IMR-90 (cell line): ENCODE measurements at regions not wholly inside any gene's neighbourhood (a gene's known extent, or its start where the extent isn't known, plus 50 kb on each side); places are given as distances from the start of the nearest gene placed in this dataset.

Source experiments
- ATAC-seq: fragments of 200-7000 bp; cut with Tn5 transposase; 2 replicates; pipeline ENCODE4 v1.9.1; 2020; ENCODE audit warnings: low read depth, mild to moderate bottlenecking, moderate library complexity
- BruUV-seq: library from RNA; stranded (reverse); fragments of 400-500 nt; replicated peaks from 2 replicates; lab custom pipeline; 2021; lab: Mats Ljungman, UMichigan
- CTCF ChIA-PET: fragments of 300-600 bp; formaldehyde crosslinking; extraction: SDS; loops from one replicate; lab custom pipeline; 2021; ENCODE audit warnings: antibody characterized with exemption; lab: Yijun Ruan, JAX
- POLR2A ChIA-PET: fragments of 300-600 bp; sonication (Branson Sonifier 250); formaldehyde crosslinking; loops from one replicate; lab custom pipeline; 2022; ENCODE audit warnings: antibody characterized with exemption; ENCODE audit not compliant: unreplicated experiment; lab: Charles Lee
- DNase-seq: peaks from one replicate; pipeline ENCODE4 v3.0.0; 2013
- H2AFZ ChIP-seq: replicated peaks from 2 replicates; pipeline ENCODE3; 2013; ENCODE audit warnings: low read length, mild to moderate bottlenecking; ENCODE audit not compliant: poor library complexity
- H2AK5ac ChIP-seq: 2 replicates; pipeline ENCODE4 v1.6.1; 2013; ENCODE audit warnings: low read depth, low read length, inconsistent platforms
- H2AK9ac ChIP-seq: replicated peaks from 2 replicates; pipeline ENCODE3; 2013; ENCODE audit warnings: mild to moderate bottlenecking, low read depth, low read length, moderate library complexity; ENCODE audit not compliant: poor library complexity
- H2BK120ac ChIP-seq: 2 replicates; pipeline ENCODE4 v1.6.1; 2013; ENCODE audit warnings: low read depth, low read length, inconsistent platforms
- H2BK15ac ChIP-seq: 3 replicates; pipeline ENCODE4 v1.6.1; 2013; ENCODE audit warnings: low read depth, low read length, inconsistent platforms
- H2BK20ac ChIP-seq: 2 replicates; pipeline ENCODE4 v1.6.1; 2013; ENCODE audit warnings: low read depth, mild to moderate bottlenecking, inconsistent platforms, low read length, moderate library complexity
- H2BK5ac ChIP-seq: 2 replicates; pipeline ENCODE4 v1.6.1; 2013; ENCODE audit warnings: mild to moderate bottlenecking, low read depth, low read length, inconsistent platforms; ENCODE audit not compliant: poor library complexity, severe bottlenecking
- H3K14ac ChIP-seq: replicated peaks from 2 replicates; pipeline ENCODE4 v1.6.1; 2013; ENCODE audit warnings: low read depth, low read length, inconsistent platforms
- H3K18ac ChIP-seq: 2 replicates; pipeline ENCODE4 v1.6.1; 2013; ENCODE audit warnings: low read depth, low read length, control low read depth
- H3K23ac ChIP-seq: 2 replicates; pipeline ENCODE4 v1.6.1; 2013; ENCODE audit warnings: low read depth, low read length, inconsistent platforms
- H3K27ac ChIP-seq: 2 replicates; pipeline ENCODE4 v1.5.1; 2013; ENCODE audit warnings: mild to moderate bottlenecking, control low read depth, low read length; ENCODE audit not compliant: insufficient read depth
- H3K27me3 ChIP-seq: 2 replicates; pipeline ENCODE4 v1.6.1; 2013; ENCODE audit warnings: low read length; ENCODE audit not compliant: control insufficient read depth, insufficient read depth
- H3K36me3 ChIP-seq: 2 replicates; pipeline ENCODE4 v1.6.1; 2013; ENCODE audit warnings: low read length, mixed read lengths; ENCODE audit not compliant: control insufficient read depth, insufficient read depth
- H3K4ac ChIP-seq: 2 replicates; pipeline ENCODE4 v1.6.1; 2013; ENCODE audit warnings: low read depth, low read length, inconsistent platforms
- H3K4me1 ChIP-seq: 2 replicates; pipeline ENCODE4 v1.6.1; 2013; ENCODE audit warnings: low read length, mixed read lengths; ENCODE audit not compliant: control insufficient read depth, insufficient read depth
- H3K4me2 ChIP-seq: 2 replicates; pipeline ENCODE4 v1.6.1; 2013; ENCODE audit warnings: low read depth, mild to moderate bottlenecking, control low read depth, low read length, moderate library complexity
- H3K4me3 ChIP-seq: 2 replicates; pipeline ENCODE4 v1.5.1; 2013; ENCODE audit warnings: low read depth, mild to moderate bottlenecking, control low read depth, low read length, moderate library complexity; ENCODE audit not compliant: insufficient read depth
- H3K56ac ChIP-seq: 2 replicates; pipeline ENCODE4 v1.6.1; 2013; ENCODE audit warnings: low read length, inconsistent platforms; ENCODE audit not compliant: insufficient read depth; ENCODE audit errors: extremely low read depth
- H3K79me1 ChIP-seq, 2 experiments: 2 replicates each; pipeline ENCODE4 v1.6.1; 2013; ENCODE audit warnings: low read length in 2 of 2, inconsistent platforms in 1 of 2, low read depth in 1 of 2
- H3K9ac ChIP-seq: 2 replicates; pipeline ENCODE4 v1.6.1; 2013; ENCODE audit warnings: low read depth, low read length, control low read depth
- H3K9me1 ChIP-seq: 2 replicates; pipeline ENCODE4 v1.6.1; 2013; ENCODE audit warnings: low read length, inconsistent platforms; ENCODE audit not compliant: insufficient read depth
- H3K9me3 ChIP-seq: 2 replicates; pipeline ENCODE4 v1.6.1; 2013; ENCODE audit warnings: low read length; ENCODE audit not compliant: control insufficient read depth, insufficient read depth
- H4K20me1 ChIP-seq: 2 replicates; pipeline ENCODE4 v1.6.1; 2013; ENCODE audit warnings: low read length, inconsistent platforms; ENCODE audit not compliant: insufficient read depth
- H4K5ac ChIP-seq: 2 replicates; pipeline ENCODE4 v1.6.1; 2013; ENCODE audit warnings: mild to moderate bottlenecking, low read depth, low read length, control low read depth
- H4K8ac ChIP-seq, 2 experiments: 2 replicates each; pipeline ENCODE4 v1.6.1; 2013; ENCODE audit warnings: low read depth in 2 of 2, low read length in 2 of 2, control low read depth in 1 of 2, inconsistent platforms in 1 of 2
- H4K91ac ChIP-seq: 2 replicates; pipeline ENCODE4 v1.6.1; 2013; ENCODE audit warnings: low read depth, low read length, inconsistent platforms; ENCODE audit not compliant: insufficient read depth
- BHLHE40 ChIP-seq: fragments of 150-350 bp; IDR thresholded peaks from 2 replicates; pipeline ENCODE4 v1.6.1; 2016; ENCODE audit warnings: mild to moderate bottlenecking, low read depth, low read length
- CEBPB ChIP-seq: IDR thresholded peaks from 2 replicates; pipeline ENCODE4 v1.6.1; 2012; ENCODE audit warnings: low read depth, low read length, improper control_type of control experiment
- CHD1 ChIP-seq: IDR thresholded peaks from 2 replicates; pipeline ENCODE4 v1.6.1; 2012; ENCODE audit warnings: low read depth, low read length, improper control_type of control experiment
- FOS ChIP-seq: fragments of 150-350 bp; IDR thresholded peaks from 2 replicates; pipeline ENCODE4 v1.6.1; 2016; ENCODE audit warnings: low read depth, low read length
- MAFK ChIP-seq: IDR thresholded peaks from 2 replicates; pipeline ENCODE4 v1.6.1; 2012; ENCODE audit warnings: low read depth, low read length, improper control_type of control experiment
- MAZ ChIP-seq: IDR thresholded peaks from 2 replicates; pipeline ENCODE4 v1.6.1; 2012; ENCODE audit warnings: low read depth, mild to moderate bottlenecking, low read length, improper control_type of control experiment, moderate library complexity, borderline replicate concordance
- MXI1 ChIP-seq: IDR thresholded peaks from 2 replicates; pipeline ENCODE4 v1.6.1; 2012; ENCODE audit warnings: low read depth, mild to moderate bottlenecking, low read length, moderate library complexity, borderline replicate concordance
- NFE2L2 ChIP-seq: fragments of 150-350 bp; IDR thresholded peaks from 2 replicates; pipeline ENCODE4 v1.6.1; 2016; ENCODE audit warnings: low read depth, mild to moderate bottlenecking, low read length
- POLR2A ChIP-seq: IDR thresholded peaks from 2 replicates; pipeline ENCODE4 v1.6.1; 2012; ENCODE audit warnings: mild to moderate bottlenecking, low read depth, low read length
- RCOR1 ChIP-seq: IDR thresholded peaks from 2 replicates; pipeline ENCODE4 v1.6.1; 2012; ENCODE audit warnings: mild to moderate bottlenecking, low read length, improper control_type of control experiment; ENCODE audit not compliant: insufficient replicate concordance
- RFX5 ChIP-seq: IDR thresholded peaks from 2 replicates; pipeline ENCODE4 v1.8.0; 2012; ENCODE audit warnings: low read depth, mild to moderate bottlenecking, low read length, moderate library complexity
- SMC3 ChIP-seq: fragments of 150-350 bp; IDR thresholded peaks from 2 replicates; pipeline ENCODE4 v1.6.1; 2016; ENCODE audit warnings: low read depth, mild to moderate bottlenecking, antibody characterized with exemption, low read length, moderate library complexity
- WGBS, 2 experiments: methylation state at CpG; one replicate each; pipeline versions ENCODE4 v1.1.5 to v1.1.7; 2013; ENCODE audit warnings: missing lambda C conversion rate in 2 of 2; ENCODE audit not compliant: insufficient read length in 1 of 2; ENCODE audit errors: extremely low coverage in 2 of 2; 5-methylcytosine and 5-hydroxymethylcytosine counted together
- dilution Hi-C: fragments of 300-500 bp; cut with HindIII; formaldehyde crosslinking; loops from one replicate; pipeline ENCODE4 v1.14.3; 2018; ENCODE audit warnings: low sequenced_read_pairs; ENCODE audit not compliant: unreplicated experiment
- in situ Hi-C: fragments of 300-500 bp; cut with MboI; formaldehyde crosslinking; loops from 3 replicates; pipeline ENCODE4 v1.14.3; 2019; ENCODE audit warnings: low sequenced_read_pairs, inconsistent platforms, mixed read lengths
- intact Hi-C: fragments of 100-400 bp; cut with micrococcal nuclease; formaldehyde crosslinking; loops from 2 replicates; pipeline ENCODE4 v1.10.0; 2022
- TF ChIP-seq, protein P1 (sequence below): fragments of 150-350 bp; IDR thresholded peaks from 2 replicates; pipeline ENCODE4 v1.6.1; 2017; ENCODE audit warnings: mild to moderate bottlenecking, antibody characterized with exemption, low read length, low read depth
- TF ChIP-seq, protein P2 (sequence below): conservative IDR thresholded peaks from 2 replicates; pipeline ENCODE4 v1.5.1; 2012; ENCODE audit warnings: mild to moderate bottlenecking, low read depth, low read length, improper control_type of control experiment
- TF ChIP-seq, protein P3 (sequence below): fragments of 150-350 bp; IDR thresholded peaks from 2 replicates; pipeline ENCODE4 v1.6.1; 2016; ENCODE audit warnings: low read depth, mild to moderate bottlenecking, low read length, moderate library complexity, borderline replicate concordance

DNA sequence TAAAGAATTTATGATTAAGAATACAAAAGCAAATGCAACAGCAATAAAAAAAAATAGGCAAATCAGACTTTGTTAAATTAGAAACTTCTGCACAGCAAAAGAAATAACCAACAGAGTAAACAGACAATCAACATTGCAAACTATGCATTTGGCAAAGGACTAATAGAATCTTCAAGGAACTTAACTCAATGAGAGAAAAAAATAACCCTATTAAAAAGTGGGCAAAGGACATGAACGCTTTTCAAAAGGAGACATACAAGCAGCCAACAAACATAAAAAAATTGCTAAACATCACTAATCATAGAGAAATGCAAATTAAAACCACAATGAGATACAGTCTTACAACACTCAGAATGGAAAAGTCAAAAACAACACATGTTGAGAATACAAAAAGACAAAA lies 166.0 kb upstream of the DSEL start:
- H2BK5ac ChIP-seq: no peak overlapping the region
- no peak overlapping the region for H3K23ac ChIP-seq
- no peak overlapping the region for H3K27ac ChIP-seq
- H4K20me1 ChIP-seq: no peaks in the 10 kb centered on the region
- no peak for ATAC-seq
- ChIA-PET CTCF (no interaction called here), POLR2A (no interaction called here)
- no peak overlapping the region for H3K4me2 ChIP-seq
- TF ChIP-seq MAFK (no peak), CEBPB (no peak), RCOR1 (no peak), FOS (no peak), CHD1 (no peak), RFX5 (no peak), POLR2A (no peak), MAZ (no peak), BHLHE40 (no peak), SMC3 (no peak), NFE2L2 (no peak), MXI1 (no peak)
- TF ChIP-seq, protein P1, sequence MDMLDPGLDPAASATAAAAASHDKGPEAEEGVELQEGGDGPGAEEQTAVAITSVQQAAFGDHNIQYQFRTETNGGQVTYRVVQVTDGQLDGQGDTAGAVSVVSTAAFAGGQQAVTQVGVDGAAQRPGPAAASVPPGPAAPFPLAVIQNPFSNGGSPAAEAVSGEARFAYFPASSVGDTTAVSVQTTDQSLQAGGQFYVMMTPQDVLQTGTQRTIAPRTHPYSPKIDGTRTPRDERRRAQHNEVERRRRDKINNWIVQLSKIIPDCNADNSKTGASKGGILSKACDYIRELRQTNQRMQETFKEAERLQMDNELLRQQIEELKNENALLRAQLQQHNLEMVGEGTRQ: no peak
- TF ChIP-seq, protein P2, sequence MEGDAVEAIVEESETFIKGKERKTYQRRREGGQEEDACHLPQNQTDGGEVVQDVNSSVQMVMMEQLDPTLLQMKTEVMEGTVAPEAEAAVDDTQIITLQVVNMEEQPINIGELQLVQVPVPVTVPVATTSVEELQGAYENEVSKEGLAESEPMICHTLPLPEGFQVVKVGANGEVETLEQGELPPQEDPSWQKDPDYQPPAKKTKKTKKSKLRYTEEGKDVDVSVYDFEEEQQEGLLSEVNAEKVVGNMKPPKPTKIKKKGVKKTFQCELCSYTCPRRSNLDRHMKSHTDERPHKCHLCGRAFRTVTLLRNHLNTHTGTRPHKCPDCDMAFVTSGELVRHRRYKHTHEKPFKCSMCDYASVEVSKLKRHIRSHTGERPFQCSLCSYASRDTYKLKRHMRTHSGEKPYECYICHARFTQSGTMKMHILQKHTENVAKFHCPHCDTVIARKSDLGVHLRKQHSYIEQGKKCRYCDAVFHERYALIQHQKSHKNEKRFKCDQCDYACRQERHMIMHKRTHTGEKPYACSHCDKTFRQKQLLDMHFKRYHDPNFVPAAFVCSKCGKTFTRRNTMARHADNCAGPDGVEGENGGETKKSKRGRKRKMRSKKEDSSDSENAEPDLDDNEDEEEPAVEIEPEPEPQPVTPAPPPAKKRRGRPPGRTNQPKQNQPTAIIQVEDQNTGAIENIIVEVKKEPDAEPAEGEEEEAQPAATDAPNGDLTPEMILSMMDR: no peak
- TF ChIP-seq, protein P3, sequence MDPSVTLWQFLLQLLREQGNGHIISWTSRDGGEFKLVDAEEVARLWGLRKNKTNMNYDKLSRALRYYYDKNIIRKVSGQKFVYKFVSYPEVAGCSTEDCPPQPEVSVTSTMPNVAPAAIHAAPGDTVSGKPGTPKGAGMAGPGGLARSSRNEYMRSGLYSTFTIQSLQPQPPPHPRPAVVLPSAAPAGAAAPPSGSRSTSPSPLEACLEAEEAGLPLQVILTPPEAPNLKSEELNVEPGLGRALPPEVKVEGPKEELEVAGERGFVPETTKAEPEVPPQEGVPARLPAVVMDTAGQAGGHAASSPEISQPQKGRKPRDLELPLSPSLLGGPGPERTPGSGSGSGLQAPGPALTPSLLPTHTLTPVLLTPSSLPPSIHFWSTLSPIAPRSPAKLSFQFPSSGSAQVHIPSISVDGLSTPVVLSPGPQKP: no peak
- no peak overlapping the region for H3K9ac ChIP-seq
- no peak overlapping the region for H2AK5ac ChIP-seq
- no peak overlapping the region for H2BK120ac ChIP-seq
- no CpG with 5 or more reads among the region's 1 CpG for WGBS, 2 experiments
- H3K27me3 ChIP-seq: no peaks in the 10 kb centered on the region
- no peak overlapping the region for H2AK9ac ChIP-seq
- no peak overlapping the region for H2BK15ac ChIP-seq
- H2BK20ac ChIP-seq: no peak overlapping the region
- dilution Hi-C loops (no loop called here), in situ Hi-C loops (no loop called here), intact Hi-C loops (no loop called here)
- no peaks in the 10 kb centered on the region for H3K79me1 ChIP-seq
- H3K4ac ChIP-seq: no peak overlapping the region
- no peaks in the 10 kb centered on the region for H3K4me1 ChIP-seq
- H2AFZ ChIP-seq: no peak overlapping the region
- no TSS peak for BruUV-seq
- H3K36me3 ChIP-seq: no peaks in the 10 kb centered on the region
- no peaks in the 10 kb centered on the region for H3K9me3 ChIP-seq
- no peak for DNase-seq
- H3K56ac ChIP-seq: no peak overlapping the region
- H4K8ac ChIP-seq: no peak overlapping the region
- H4K91ac ChIP-seq: no peak overlapping the region
- no peak overlapping the region for H4K5ac ChIP-seq
- no peak overlapping the region for H3K4me3 ChIP-seq
- H3K9me1 ChIP-seq: no peaks in the 10 kb centered on the region
- H3K18ac ChIP-seq: no peak overlapping the region
- no peak overlapping the region for H3K14ac ChIP-seq
